HepG2 (cell line): ENCODE measurements at regions not wholly inside any gene's neighbourhood (a gene's known extent, or its start where the extent isn't known, plus 50 kb on each side); places are given as distances from the start of the nearest gene placed in this dataset.

ENCODE experiments used
- ARID5B ChIP-seq: IDR thresholded peaks from 2 replicates; pipeline ENCODE4 v1.4.0; 2020; ENCODE audit warnings: mild to moderate bottlenecking, missing genetic modification reagents
- CTCF ChIP-seq: sonication (generic); formaldehyde crosslinking; IDR thresholded peaks from 2 replicates; pipeline ENCODE4 v1.5.0; 2020; ENCODE audit warnings: mild to moderate bottlenecking, missing genetic modification reagents, moderate library complexity
- DDIT3 ChIP-seq: sonication (generic); formaldehyde crosslinking; IDR thresholded peaks from 2 replicates; pipeline ENCODE4 v1.4.0; 2020; ENCODE audit warnings: mild to moderate bottlenecking, missing genetic modification reagents
- E2F2 ChIP-seq: sonication (generic); formaldehyde crosslinking; IDR thresholded peaks from 2 replicates; pipeline ENCODE4 v1.4.0; 2020; ENCODE audit warnings: missing genetic modification reagents, borderline replicate concordance
- JDP2 ChIP-seq: sonication (generic); formaldehyde crosslinking; IDR thresholded peaks from 2 replicates; pipeline ENCODE4 v1.8.1; 2022; ENCODE audit warnings: missing genetic modification reagents, borderline replicate concordance
- NCOA1 ChIP-seq: sonication (generic); formaldehyde crosslinking; IDR thresholded peaks from 2 replicates; pipeline ENCODE4 v1.9.0; 2021; ENCODE audit warnings: missing genetic modification reagents
- PBX2 ChIP-seq: IDR thresholded peaks from 2 replicates; pipeline ENCODE4 v1.6.1; 2016; ENCODE audit warnings: control low read depth
- REST ChIP-seq, 2 experiments: IDR thresholded peaks; 2 replicates each; pipeline ENCODE4 v1.6.1; 2011 to 2012; ENCODE audit warnings: low read length in 2 of 2, borderline replicate concordance in 1 of 2, low read depth in 1 of 2, mild to moderate bottlenecking in 1 of 2, moderate library complexity in 1 of 2
- SP1 ChIP-seq, 2 experiments: fragments of 450-650 bp in 1 of 2; sonication (generic) in 1 of 2; formaldehyde crosslinking in 1 of 2; IDR thresholded peaks; 2 replicates each; pipeline versions ENCODE4 v1.4.0 to v1.6.1; 2016 to 2020; ENCODE audit warnings: missing genetic modification reagents in 1 of 2
- STAT6 ChIP-seq: sonication (generic); formaldehyde crosslinking; IDR thresholded peaks from 2 replicates; pipeline ENCODE4 v1.4.0; 2020; ENCODE audit warnings: missing genetic modification reagents, mild to moderate bottlenecking, borderline replicate concordance
- USF2 ChIP-seq, 2 experiments: sonication (generic) in 1 of 2; formaldehyde crosslinking in 1 of 2; IDR thresholded peaks; 2 replicates each; pipeline versions ENCODE4 v1.5.1 to v1.6.1; 2011 to 2020; ENCODE audit warnings: borderline replicate concordance in 1 of 2, low read depth in 1 of 2, low read length in 1 of 2, mild to moderate bottlenecking in 1 of 2, missing genetic modification reagents in 1 of 2, moderate library complexity in 1 of 2
- ZBTB26 ChIP-seq: IDR thresholded peaks from 2 replicates; pipeline ENCODE4 v1.6.1; 2016; ENCODE audit warnings: missing compliant biosample characterization, missing genetic modification reagents, borderline replicate concordance
- ZNF335 ChIP-seq: sonication (generic); formaldehyde crosslinking; IDR thresholded peaks from 2 replicates; pipeline ENCODE4 v1.4.0; 2020; ENCODE audit warnings: missing genetic modification reagents
- ZSCAN5A ChIP-seq: sonication (generic); formaldehyde crosslinking; IDR thresholded peaks from 2 replicates; pipeline ENCODE4 v1.8.0; 2022; ENCODE audit warnings: mild to moderate bottlenecking, missing genetic modification reagents, borderline replicate concordance

- TF ChIP-seq JDP2 (CRISPR knock-in tag) (no peak), CTCF (CRISPR knock-in tag) (no peak), ZNF335 (CRISPR knock-in tag) (no peak), DDIT3 (no peak), ARID5B (CRISPR knock-in tag) (no peak), STAT6 (CRISPR knock-in tag) (no peak), NCOA1 (CRISPR knock-in tag) (no peak), ZBTB26 (CRISPR knock-in tag) (no peak), ZSCAN5A (no peak), SP1 (IDR thresholded peaks at IDR 0.05) (no peak), SP1 (CRISPR knock-in tag; IDR thresholded peaks at IDR 0.05) (no peak), REST (IDR thresholded peaks at IDR 0.05; ENCODE audit: borderline replicate concordance in 1 of 2, low read depth in 1 of 2, low read length in 2 of 2) (no peak), USF2 (IDR thresholded peaks at IDR 0.05; ENCODE audit: low read depth, low read length) (no peak), USF2 (CRISPR knock-in tag; IDR thresholded peaks at IDR 0.05; ENCODE audit: borderline replicate concordance) (no peak), PBX2 (CRISPR knock-in tag) (no peak), E2F2 (CRISPR knock-in tag) (no peak)
Observed at GRCh38 chr11:34570584-34570983, 50.3 kb upstream of the EHF start.
